Trophoblast cell (in vitro differentiated cells and primary cell): ENCODE measurements at regions not wholly inside any gene's neighbourhood (a gene's known extent, or its start where the extent isn't known, plus 50 kb on each side); places are given as distances from the start of the nearest gene placed in this dataset.

ENCODE experiments used
- DNase-seq, 2 donors: peaks; one replicate each; pipeline ENCODE4 v3.0.0-alpha.2; 2016
- H2AFZ ChIP-seq: 2 replicates; pipeline ENCODE4 v1.6.1; 2013; ENCODE audit warnings: low read length, moderate library complexity, mild to moderate bottlenecking; ENCODE audit not compliant: insufficient read depth, poor library complexity
- H2AK5ac ChIP-seq: 2 replicates; pipeline ENCODE4 v1.6.1; 2013; ENCODE audit warnings: mild to moderate bottlenecking, low read length
- H2BK120ac ChIP-seq: 2 replicates; pipeline ENCODE4 v1.6.1; 2013; ENCODE audit warnings: low read length, mild to moderate bottlenecking, moderate library complexity; ENCODE audit not compliant: insufficient read depth, poor library complexity
- H2BK12ac ChIP-seq: 2 replicates; pipeline ENCODE4 v1.6.1; 2013; ENCODE audit warnings: mild to moderate bottlenecking, low read length, moderate library complexity
- H2BK5ac ChIP-seq: 2 replicates; pipeline ENCODE4 v1.6.1; 2013; ENCODE audit warnings: low read length, low read depth, moderate library complexity, mild to moderate bottlenecking; ENCODE audit not compliant: poor library complexity
- H3K14ac ChIP-seq: 2 replicates; pipeline ENCODE4 v1.6.1; 2013; ENCODE audit warnings: mild to moderate bottlenecking, low read length
- H3K18ac ChIP-seq: 2 replicates; pipeline ENCODE4 v1.6.1; 2013; ENCODE audit warnings: mild to moderate bottlenecking, low read length
- H3K23ac ChIP-seq: 2 replicates; pipeline ENCODE4 v1.6.1; 2013; ENCODE audit warnings: low read length
- H3K27ac ChIP-seq: 2 replicates; pipeline ENCODE4 v1.5.1; 2013; ENCODE audit warnings: low read depth, mild to moderate bottlenecking, inconsistent platforms, low read length, moderate library complexity
- H3K27me3 ChIP-seq: 2 replicates; pipeline ENCODE4 v1.6.1; 2013; ENCODE audit warnings: inconsistent platforms, mild to moderate bottlenecking, low read length, moderate library complexity; ENCODE audit not compliant: insufficient read depth
- H3K36me3 ChIP-seq, 2 experiments: 1 replicate in 1 of 2; 2 replicates in 1 of 2; pipeline ENCODE4 v1.6.1; 2013; ENCODE audit warnings: low read length in 2 of 2, mild to moderate bottlenecking in 2 of 2, moderate library complexity in 1 of 2; ENCODE audit not compliant: insufficient read depth in 2 of 2, control insufficient read depth in 1 of 2
- H3K4ac ChIP-seq: 2 replicates; pipeline ENCODE4 v1.6.1; 2013; ENCODE audit warnings: low read depth, mild to moderate bottlenecking, low read length, moderate library complexity
- H3K4me1 ChIP-seq, 2 experiments: 1 replicate in 1 of 2; 2 replicates in 1 of 2; pipeline ENCODE4 v1.6.1; 2013; ENCODE audit warnings: low read length in 2 of 2, mild to moderate bottlenecking in 2 of 2, moderate library complexity in 1 of 2; ENCODE audit not compliant: insufficient read depth in 2 of 2, control insufficient read depth in 1 of 2
- H3K4me2 ChIP-seq: 2 replicates; pipeline ENCODE4 v1.6.1; 2013; ENCODE audit warnings: inconsistent platforms, mild to moderate bottlenecking, low read length, moderate library complexity
- H3K4me3 ChIP-seq: 2 replicates; pipeline ENCODE4 v1.5.1; 2013; ENCODE audit warnings: mild to moderate bottlenecking, low read depth, low read length, inconsistent platforms
- H3K79me1 ChIP-seq: one replicate; pipeline ENCODE4 v1.6.1; 2013; ENCODE audit warnings: low read length
- H3K79me2 ChIP-seq: 2 replicates; pipeline ENCODE4 v1.6.1; 2013; ENCODE audit warnings: low read length, mild to moderate bottlenecking; ENCODE audit not compliant: control insufficient read depth, insufficient read depth, poor library complexity
- H3K9ac ChIP-seq: 2 replicates; pipeline ENCODE4 v1.6.1; 2013; ENCODE audit warnings: mild to moderate bottlenecking, low read length
- H3K9me3 ChIP-seq: 2 replicates; pipeline ENCODE4 v1.6.1; 2013; ENCODE audit warnings: low read depth, mild to moderate bottlenecking, control low read depth, inconsistent platforms, low read length; ENCODE audit not compliant: insufficient read depth
- H4K12ac ChIP-seq: 2 replicates; pipeline ENCODE4 v1.6.1; 2013; ENCODE audit warnings: low read depth, mild to moderate bottlenecking, low read length, moderate library complexity
- H4K8ac ChIP-seq: 2 replicates; pipeline ENCODE4 v1.6.1; 2013; ENCODE audit warnings: low read depth, mild to moderate bottlenecking, low read length, moderate library complexity
- H4K91ac ChIP-seq: one replicate; pipeline ENCODE4 v1.6.1; 2013; ENCODE audit warnings: low read depth, mild to moderate bottlenecking, low read length, moderate library complexity
- WGBS: extraction: QIAGEN DNeasy Blood & Tissue Kit; methylation state at CpG from one replicate; pipeline ENCODE4 v1.1.7; 2013; ENCODE audit warnings: missing lambda C conversion rate; ENCODE audit not compliant: insufficient read length, insufficient coverage; ENCODE audit errors: extremely low coverage; 5-methylcytosine and 5-hydroxymethylcytosine counted together

- H4K12ac ChIP-seq: no peak overlapping the region
- H3K36me3 ChIP-seq: no peaks in the 10 kb centered on the region
- no peak overlapping the region for H2AK5ac ChIP-seq
- no peak overlapping the region for H3K27ac ChIP-seq
- no peak overlapping the region for H4K91ac ChIP-seq
- no CpG with 5 or more reads among the region's 12 CpGs for WGBS
- H2BK5ac ChIP-seq: no peak overlapping the region
- no peak overlapping the region for H2BK12ac ChIP-seq
- no peak overlapping the region for H3K14ac ChIP-seq
- no peak overlapping the region for H3K4me3 ChIP-seq
- no peak overlapping the region for H3K9ac ChIP-seq
- H2BK120ac ChIP-seq: no peak overlapping the region
- no peaks in the 10 kb centered on the region for H3K79me2 ChIP-seq
- peaks cover 10 to 13% of the 10 kb centered on the region in 2 experiments for H3K4me1 ChIP-seq
- DNase-seq: no peak
- no peak overlapping the region for H3K4me2 ChIP-seq
- H3K79me1 ChIP-seq: no peaks in the 10 kb centered on the region
- no peak overlapping the region for H2AFZ ChIP-seq
- H3K4ac ChIP-seq: no peak overlapping the region
- no peak overlapping the region for H3K18ac ChIP-seq
- no peak overlapping the region for H3K23ac ChIP-seq
- no peaks in the 10 kb centered on the region for H3K27me3 ChIP-seq
- H3K9me3 ChIP-seq: no peaks in the 10 kb centered on the region
- H4K8ac ChIP-seq: no peak overlapping the region
Observed at GRCh38 chr15:100737214-100737613, 134.8 kb downstream of the ASB7 start.

- no peak overlapping the region for H3K9ac ChIP-seq
- H3K4ac ChIP-seq: no peak overlapping the region
- no peak overlapping the region for H2BK5ac ChIP-seq
- H2BK120ac ChIP-seq: no peak overlapping the region
- H3K4me3 ChIP-seq: no peak overlapping the region
- no peak overlapping the region for H2BK12ac ChIP-seq
- H4K8ac ChIP-seq: no peak overlapping the region
- no peak overlapping the region for H4K12ac ChIP-seq
- no peak overlapping the region for H3K27ac ChIP-seq
- no peak overlapping the region for H4K91ac ChIP-seq
- H2AK5ac ChIP-seq: no peak overlapping the region
- no peaks in the 10 kb centered on the region for H3K36me3 ChIP-seq
- no peak overlapping the region for H2AFZ ChIP-seq
- H3K9me3 ChIP-seq: no peaks in the 10 kb centered on the region
- H3K4me1 ChIP-seq: no peaks in the 10 kb centered on the region
- no peaks in the 10 kb centered on the region for H3K27me3 ChIP-seq
- WGBS: no CpG with 5 or more reads among the region's 5 CpGs
- no peak overlapping the region for H3K23ac ChIP-seq
- no peak overlapping the region for H3K4me2 ChIP-seq
- no peak overlapping the region for H3K18ac ChIP-seq
- no peaks in the 10 kb centered on the region for H3K79me1 ChIP-seq
- no peaks in the 10 kb centered on the region for H3K79me2 ChIP-seq
- no peak for DNase-seq
- no peak overlapping the region for H3K14ac ChIP-seq
Observed at GRCh38 chr15:100738614-100739013, 136.2 kb downstream of the ASB7 start.

DNA sequence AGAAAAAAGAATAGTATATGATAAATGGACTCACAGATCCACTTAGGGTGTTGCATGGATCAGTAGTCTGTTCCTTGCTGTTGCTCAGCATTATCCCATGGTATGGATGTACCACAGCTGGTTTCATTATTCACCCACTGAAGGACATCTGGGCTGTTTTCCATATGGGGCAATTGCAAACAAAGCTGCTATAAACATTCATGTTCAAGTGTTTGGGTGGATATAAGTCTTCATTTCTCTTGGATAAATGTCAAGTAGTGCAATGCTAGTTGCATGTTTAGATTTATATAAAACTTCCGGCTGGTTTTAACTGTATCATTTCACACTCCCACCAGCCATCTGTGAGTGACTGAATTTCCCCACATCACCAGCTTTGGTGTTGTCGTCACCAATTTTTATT lies 137.7 kb downstream of the ASB7 start:
- H2BK120ac ChIP-seq: no peak overlapping the region
- no peaks in the 10 kb centered on the region for H3K36me3 ChIP-seq
- no peaks in the 10 kb centered on the region for H3K9me3 ChIP-seq
- H3K23ac ChIP-seq: no peak overlapping the region
- H3K27me3 ChIP-seq: no peaks in the 10 kb centered on the region
- H4K12ac ChIP-seq: no peak overlapping the region
- H4K8ac ChIP-seq: no peak overlapping the region
- no peak overlapping the region for H2AFZ ChIP-seq
- no peaks in the 10 kb centered on the region for H3K79me1 ChIP-seq
- no peaks in the 10 kb centered on the region for H3K4me1 ChIP-seq
- H3K4ac ChIP-seq: no peak overlapping the region
- H3K4me3 ChIP-seq: no peak overlapping the region
- no peak overlapping the region for H2AK5ac ChIP-seq
- H3K27ac ChIP-seq: no peak overlapping the region
- no peak overlapping the region for H2BK5ac ChIP-seq
- DNase-seq: no peak
- WGBS: no CpG with 5 or more reads among the region's 2 CpGs
- H3K14ac ChIP-seq: no peak overlapping the region
- no peak overlapping the region for H2BK12ac ChIP-seq
- H3K79me2 ChIP-seq: no peaks in the 10 kb centered on the region
- H3K18ac ChIP-seq: no peak overlapping the region
- no peak overlapping the region for H4K91ac ChIP-seq
- no peak overlapping the region for H3K9ac ChIP-seq
- no peak overlapping the region for H3K4me2 ChIP-seq

DNA sequence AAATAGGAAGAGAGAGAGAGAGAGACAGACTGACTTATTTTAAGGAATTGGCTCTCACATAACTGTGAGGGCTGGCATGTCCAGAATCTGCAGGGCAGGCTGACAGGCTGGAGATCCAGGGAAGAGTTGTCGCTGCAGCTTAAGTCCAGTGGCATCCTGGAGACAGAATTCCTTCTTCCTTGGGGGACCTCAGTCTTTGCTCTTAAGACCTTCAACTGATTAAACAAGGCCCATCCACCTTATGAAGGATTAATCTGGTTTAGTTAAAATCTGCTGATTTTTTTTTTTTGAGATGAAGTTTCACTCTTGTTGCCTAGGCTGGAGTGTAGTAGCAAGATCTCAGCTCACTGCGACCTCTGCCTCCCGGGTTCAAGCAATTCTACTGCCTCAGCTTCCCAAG lies 128.0 kb upstream of the ALDH1A3 start:
- Histone ChIP-seq H3K9ac (no peak overlapping the region), H3K14ac (no peak overlapping the region), H3K36me3 (no peaks in the 10 kb centered on the region), H3K4ac (no peak overlapping the region), H3K27ac (no peak overlapping the region), H3K79me1 (no peaks in the 10 kb centered on the region), H3K4me3 (no peak overlapping the region), H4K12ac (no peak overlapping the region), H2BK12ac (no peak overlapping the region), H3K27me3 (no peaks in the 10 kb centered on the region), H3K23ac (no peak overlapping the region), H3K9me3 (no peaks in the 10 kb centered on the region), H3K4me1 (no peaks in the 10 kb centered on the region), H3K4me2 (no peak overlapping the region), H2AFZ (no peak overlapping the region), H3K18ac (no peak overlapping the region), H3K79me2 (no peaks in the 10 kb centered on the region), H4K91ac (no peak overlapping the region), H2BK5ac (no peak overlapping the region), H4K8ac (no peak overlapping the region), H2BK120ac (no peak overlapping the region), H2AK5ac (no peak overlapping the region)
- DNase-seq: no peak
- no CpG with 5 or more reads among the region's 3 CpGs for WGBS
